Activated naive CD4-positive, alpha-beta T cell treated with anti-CD3 and anti-CD28 coated beads, Interleukin-2, amount 50 U/mL, for 16 hours (primary cell): ENCODE measurements at regions not wholly inside any gene's neighbourhood (a gene's known extent, or its start where the extent isn't known, plus 50 kb on each side); places are given as distances from the start of the nearest gene placed in this dataset.

Experiments used
- DNase-seq: peaks from one replicate; pipeline ENCODE4 v3.0.0-alpha.2; 2020

- no peak for DNase-seq
These were observed 263.0 kb upstream of the NRIP1 start for GRCh38 chr21:15327637-15328265.

GRCh38 chr21:15329191-15329590 is 264.4 kb upstream of the NRIP1 start:
- no peak for DNase-seq

GRCh38 chr21:15330872-15331271 is 266.1 kb upstream of the NRIP1 start:
- DNase-seq, result no peak

- DNase-seq, result no peak
These were observed 267.8 kb upstream of the NRIP1 start for GRCh38 chr21:15332572-15332971.

- DNase-seq, result no peak
These were observed 268.4 kb upstream of the NRIP1 start for GRCh38 chr21:15333136-15333710.

- no peak for DNase-seq
These were observed 269.2 kb upstream of the NRIP1 start for GRCh38 chr21:15333951-15334350.

- DNase-seq, result no peak
These were observed 278.3 kb upstream of the NRIP1 start for GRCh38 chr21:15343066-15343465.

- DNase-seq, result no peak
These were observed 287.2 kb upstream of the NRIP1 start for GRCh38 chr21:15352009-15352408.

- DNase-seq, result no peak
These were observed 288.7 kb upstream of the NRIP1 start for GRCh38 chr21:15353546-15353945.

- DNase-seq, result no peak
These were observed 289.7 kb upstream of the NRIP1 start for GRCh38 chr21:15354516-15354915.

GRCh38 chr21:15355066-15355465 is 290.3 kb upstream of the NRIP1 start:
- DNase-seq, result no peak

GRCh38 chr21:15359251-15359650 is 294.5 kb upstream of the NRIP1 start:
- no peak for DNase-seq

- DNase-seq, result no peak
These were observed 297.7 kb upstream of the NRIP1 start for GRCh38 chr21:15362458-15362857.

- no peak for DNase-seq
These were observed 299.1 kb upstream of the NRIP1 start for GRCh38 chr21:15363921-15364320.

GRCh38 chr21:15365751-15366392 is 301.1 kb upstream of the NRIP1 start:
- no peak for DNase-seq

- DNase-seq, result no peak
These were observed 301.8 kb upstream of the NRIP1 start for GRCh38 chr21:15366555-15366954.

GRCh38 chr21:15367061-15367626 is 302.3 kb upstream of the NRIP1 start:
- DNase-seq, result no peak

GRCh38 chr21:15370462-15370975 is 305.7 kb upstream of the NRIP1 start:
- no peak for DNase-seq

GRCh38 chr21:15373941-15374340 is 309.1 kb upstream of the NRIP1 start:
- no peak for DNase-seq

GRCh38 chr21:15379776-15380175 is 315.0 kb upstream of the NRIP1 start:
- DNase-seq, result no peak

- no peak for DNase-seq
These were observed 318.8 kb upstream of the NRIP1 start for GRCh38 chr21:15383588-15383987.

- DNase-seq, result no peak
These were observed 325.2 kb upstream of the NRIP1 start for GRCh38 chr21:15390049-15390448.

- no peak for DNase-seq
These were observed 332.5 kb upstream of the NRIP1 start for GRCh38 chr21:15397258-15397657.

- no peak for DNase-seq
These were observed 328.9 kb upstream of the USP25 start for GRCh38 chr21:15400905-15401304.
